Activated T-cell treated with anti-CD3 and anti-CD28 coated beads, Interleukin-2, amount 50 U/mL, for 1 hour (primary cell): ENCODE measurements at regions not wholly inside any gene's neighbourhood (a gene's known extent, or its start where the extent isn't known, plus 50 kb on each side); places are given as distances from the start of the nearest gene placed in this dataset.

ENCODE experiments used
- DNase-seq: peaks from one replicate; pipeline ENCODE4 v3.0.0-alpha.2; 2020

DNA sequence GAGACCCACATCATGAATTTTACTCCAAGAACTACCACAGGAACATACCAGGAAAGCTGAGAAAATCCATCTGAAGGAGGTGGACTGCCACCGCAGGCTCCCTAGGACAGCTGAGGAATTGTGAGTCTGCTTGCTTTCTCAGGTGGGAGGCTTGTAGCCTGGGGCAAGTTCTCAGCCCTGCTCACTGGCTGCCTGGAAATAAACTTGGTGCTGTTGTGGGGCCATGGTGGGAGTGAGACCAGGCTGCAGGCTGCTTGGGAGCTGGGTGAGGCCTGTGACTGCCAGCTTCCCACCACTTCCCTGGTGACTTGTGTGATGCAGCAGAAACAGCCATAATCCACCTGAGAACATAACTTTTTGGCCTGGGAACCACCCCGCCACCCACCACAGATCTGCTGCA lies 132.7 kb upstream of the RAG2 start:
- DNase-seq = no peak

DNA sequence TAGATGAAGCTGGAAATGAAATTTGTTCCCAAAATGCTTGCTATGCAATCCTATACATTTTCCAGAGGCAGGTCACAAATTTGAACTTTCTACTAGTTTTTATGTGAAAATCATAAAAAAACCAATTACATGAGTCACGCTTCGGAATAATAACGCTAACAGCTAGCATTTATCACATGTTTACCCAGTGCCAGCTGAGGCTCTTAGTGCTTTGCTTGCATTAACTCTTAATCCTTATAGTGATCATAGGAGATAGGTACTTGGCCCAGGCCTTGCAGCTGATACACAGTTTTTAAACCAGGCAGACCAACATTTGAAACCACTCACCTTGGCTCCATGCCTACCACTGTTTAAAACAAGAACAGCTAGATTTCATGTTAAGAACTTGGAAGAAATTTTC lies 131.8 kb upstream of the RAG2 start:
- no peak for DNase-seq

DNA sequence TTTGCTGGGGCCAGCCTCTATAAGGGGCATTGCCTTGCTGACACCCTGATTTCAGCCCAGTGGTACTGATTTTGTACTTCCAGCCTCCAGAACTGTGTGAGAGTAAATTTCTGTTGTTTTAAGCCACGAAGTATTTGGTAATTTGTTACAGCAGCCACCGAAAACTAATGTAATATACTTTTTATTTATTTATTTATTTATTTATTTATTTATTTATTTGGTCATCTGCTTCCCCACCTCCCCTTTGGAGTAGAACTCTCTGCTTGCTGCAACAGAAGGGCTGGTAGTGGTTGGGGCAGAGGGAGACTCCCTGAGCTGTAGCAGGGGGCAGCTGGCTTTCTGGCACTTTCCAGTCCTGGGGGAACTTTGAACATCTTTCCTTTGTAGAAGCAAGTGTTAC lies 128.4 kb upstream of the RAG2 start:
- DNase-seq = no peak

GRCh38 chr11:36724742-36725385 lies 126.8 kb upstream of the RAG2 start:
- no peak for DNase-seq

DNA sequence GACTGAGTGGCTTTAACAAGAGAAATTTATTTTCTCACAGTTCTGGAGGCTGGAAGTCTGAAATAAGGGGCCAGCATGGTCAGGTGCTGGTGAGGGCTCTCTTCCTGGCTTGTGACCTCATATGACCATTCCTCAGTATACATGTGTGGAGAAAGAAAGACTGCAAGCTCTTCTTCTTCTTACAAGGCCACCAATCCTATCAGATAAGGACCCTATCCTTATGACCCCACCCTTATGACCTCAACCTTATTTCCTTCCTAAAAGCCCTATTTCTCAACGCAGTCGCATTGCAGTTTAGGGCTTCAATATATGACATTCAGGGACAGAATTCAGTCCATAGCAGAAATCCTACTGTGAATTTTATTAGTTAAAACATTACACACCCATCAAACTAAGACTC lies 124.4 kb upstream of the RAG2 start:
- DNase-seq = no peak

- no peak for DNase-seq
Measured at GRCh38 chr11:36719358-36720107, 121.5 kb upstream of the RAG2 start.

DNA sequence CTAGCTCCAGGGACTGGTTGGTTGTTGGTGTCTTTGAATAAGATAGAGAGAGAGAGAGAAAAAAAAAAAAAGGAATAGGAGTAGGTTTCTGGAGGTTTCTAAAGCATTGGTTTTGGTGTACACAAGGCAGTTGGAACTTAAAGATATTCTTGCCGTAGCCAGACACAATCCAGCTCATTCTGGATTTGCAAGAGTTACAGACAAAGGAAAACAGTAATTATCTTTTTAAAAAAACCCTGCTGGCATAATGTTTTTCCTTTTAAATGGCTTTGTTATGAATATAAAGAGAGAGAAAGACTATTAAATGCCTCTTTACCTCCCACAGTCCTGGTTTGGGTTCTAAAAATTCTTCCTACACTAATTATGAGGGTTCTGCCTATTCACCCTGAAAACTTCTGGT lies 120.4 kb upstream of the RAG2 start:
- DNase-seq = no peak

- DNase-seq = no peak
Measured at GRCh38 chr11:36713715-36714114, 115.7 kb upstream of the RAG2 start.

DNA sequence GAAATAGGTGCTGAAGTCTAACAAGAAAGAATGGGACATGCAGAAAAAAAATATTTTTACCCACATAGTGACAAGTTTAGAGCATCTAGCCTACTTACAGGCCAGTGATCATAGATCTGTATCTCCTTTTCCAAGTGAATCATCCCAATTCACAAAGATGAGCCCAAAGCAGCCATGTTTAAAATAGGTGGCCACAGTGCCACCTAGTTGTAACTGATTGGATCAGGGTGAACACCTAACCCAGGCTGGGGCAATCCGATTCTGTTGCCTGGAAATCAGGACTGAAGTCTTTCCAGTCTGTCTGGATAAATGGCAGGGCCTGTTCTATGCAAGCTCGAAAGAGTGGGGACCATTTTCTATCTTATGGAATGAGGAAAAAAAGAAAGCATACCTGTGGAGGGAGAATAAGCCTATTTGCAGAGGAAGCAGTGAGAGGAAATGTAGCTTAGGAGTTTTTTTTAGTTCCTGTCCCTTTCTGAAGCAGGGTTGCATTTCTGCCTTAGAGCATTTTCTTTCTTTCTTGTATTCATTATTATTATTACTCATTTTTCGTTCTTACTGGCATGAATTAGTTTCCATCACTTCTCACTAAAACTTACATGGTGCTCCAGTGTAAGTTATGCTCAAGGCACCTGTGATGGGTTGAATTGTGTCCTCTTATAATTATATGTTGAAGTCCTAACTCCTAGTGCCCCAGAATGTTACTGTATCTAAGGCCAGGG lies 113.2 kb upstream of the RAG2 start:
- DNase-seq = no peak
